Uterus (tissue), 3 donors: ENCODE measurements at regions not wholly inside any gene's neighbourhood (a gene's known extent, or its start where the extent isn't known, plus 50 kb on each side); places are given as distances from the start of the nearest gene placed in this dataset.

ENCODE experiments used
- DNase-seq, 2 donors: peaks; one replicate each; pipeline ENCODE4 v3.0.0-alpha.2; 2019 to 2020
- H3K27ac ChIP-seq, 2 donors: fragments of 200-600 bp; sonication (generic); 1 replicate in 1 of 2; 2 replicates in 1 of 2; pipeline ENCODE4 v1.5.1; 2016 to 2018
- H3K27me3 ChIP-seq, 2 donors: fragments of 200-600 bp; sonication (generic); one replicate each; pipeline ENCODE4 v1.5.1; 2018 to 2019; ENCODE audit warnings: control low read depth in 1 of 2
- H3K36me3 ChIP-seq, 2 donors: fragments of 200-600 bp; sonication (generic); one replicate each; pipeline ENCODE4 v1.5.1; 2019; ENCODE audit warnings: control low read depth in 1 of 2
- H3K4me1 ChIP-seq, 2 donors: fragments of 200-600 bp; sonication (generic); one replicate each; pipeline ENCODE4 v1.5.1; 2018 to 2019; ENCODE audit warnings: control low read depth in 1 of 2
- H3K4me3 ChIP-seq, 2 donors: fragments of 200-600 bp; sonication (generic); 1 replicate in 1 of 2; 2 replicates in 1 of 2; pipeline ENCODE4 v1.5.1; 2018 to 2019; ENCODE audit warnings: mild to moderate bottlenecking in 1 of 2
- H3K9me3 ChIP-seq, 2 donors: fragments of 200-600 bp; sonication (generic); one replicate each; pipeline ENCODE4 v1.5.1; 2019; ENCODE audit warnings: control low read depth in 1 of 2
- POLR2A ChIP-seq, 2 donors: fragments of 450-650 bp; IDR thresholded peaks; one replicate each; pipeline ENCODE4 v1.6.1; 2016; ENCODE audit warnings: antibody characterized with exemption in 2 of 2, mild to moderate bottlenecking in 1 of 2, moderate library complexity in 1 of 2
- intact Hi-C: fragments of 100-400 bp; cut with DNase I; formaldehyde crosslinking; loops from one replicate; pipeline ENCODE4 v1.15.1; 2023; ENCODE audit warnings: low total_unique reads
- TF ChIP-seq, protein P1 (sequence below), 4 experiments: fragments of 200-600 bp in 2 of 4; fragments of 450-650 bp in 2 of 4; sonication (generic) in 2 of 4; IDR thresholded peaks; one replicate each; pipeline ENCODE4 v1.5.1; 2016 to 2019; ENCODE audit warnings: antibody characterized with exemption in 4 of 4, mild to moderate bottlenecking in 2 of 4, moderate library complexity in 1 of 4
- donor health status: DM: yes; HTN: yes; CAD: no.

DNA sequence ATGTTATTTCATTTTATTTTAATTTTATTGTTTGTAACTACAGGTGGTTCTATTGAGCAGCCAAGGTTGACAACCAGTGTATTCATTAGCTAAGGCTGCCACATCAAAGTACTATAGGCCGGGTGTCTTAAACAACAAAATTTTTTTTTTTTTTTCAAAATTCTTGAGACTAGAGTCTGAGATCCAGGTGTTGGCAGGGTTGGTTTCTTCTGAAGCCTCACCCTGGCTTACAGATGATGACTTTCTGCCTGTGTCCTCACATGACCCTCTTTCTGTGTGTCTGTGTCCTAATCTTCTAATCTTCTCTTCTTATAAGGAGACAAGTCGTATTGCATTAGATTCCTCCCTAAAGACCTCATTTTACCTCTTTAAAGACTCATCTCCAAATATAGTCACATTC lies 208.4 kb downstream of the MANEA start:
- TF ChIP-seq POLR2A (IDR thresholded peaks at IDR 0.05) = no peak
- TF ChIP-seq, protein P1, sequence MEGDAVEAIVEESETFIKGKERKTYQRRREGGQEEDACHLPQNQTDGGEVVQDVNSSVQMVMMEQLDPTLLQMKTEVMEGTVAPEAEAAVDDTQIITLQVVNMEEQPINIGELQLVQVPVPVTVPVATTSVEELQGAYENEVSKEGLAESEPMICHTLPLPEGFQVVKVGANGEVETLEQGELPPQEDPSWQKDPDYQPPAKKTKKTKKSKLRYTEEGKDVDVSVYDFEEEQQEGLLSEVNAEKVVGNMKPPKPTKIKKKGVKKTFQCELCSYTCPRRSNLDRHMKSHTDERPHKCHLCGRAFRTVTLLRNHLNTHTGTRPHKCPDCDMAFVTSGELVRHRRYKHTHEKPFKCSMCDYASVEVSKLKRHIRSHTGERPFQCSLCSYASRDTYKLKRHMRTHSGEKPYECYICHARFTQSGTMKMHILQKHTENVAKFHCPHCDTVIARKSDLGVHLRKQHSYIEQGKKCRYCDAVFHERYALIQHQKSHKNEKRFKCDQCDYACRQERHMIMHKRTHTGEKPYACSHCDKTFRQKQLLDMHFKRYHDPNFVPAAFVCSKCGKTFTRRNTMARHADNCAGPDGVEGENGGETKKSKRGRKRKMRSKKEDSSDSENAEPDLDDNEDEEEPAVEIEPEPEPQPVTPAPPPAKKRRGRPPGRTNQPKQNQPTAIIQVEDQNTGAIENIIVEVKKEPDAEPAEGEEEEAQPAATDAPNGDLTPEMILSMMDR (IDR thresholded peaks at IDR 0.05) = no peak
- intact Hi-C loops = no loop called here
- H3K27ac ChIP-seq = no peak overlapping the region
- H3K4me3 ChIP-seq = no peak overlapping the region
- H3K4me1 ChIP-seq = no peaks in the 10 kb centered on the region
- no peaks in the 10 kb centered on the region for H3K27me3 ChIP-seq
- DNase-seq = no peak
- no peaks in the 10 kb centered on the region for H3K36me3 ChIP-seq
- no peaks in the 10 kb centered on the region for H3K9me3 ChIP-seq

DNA sequence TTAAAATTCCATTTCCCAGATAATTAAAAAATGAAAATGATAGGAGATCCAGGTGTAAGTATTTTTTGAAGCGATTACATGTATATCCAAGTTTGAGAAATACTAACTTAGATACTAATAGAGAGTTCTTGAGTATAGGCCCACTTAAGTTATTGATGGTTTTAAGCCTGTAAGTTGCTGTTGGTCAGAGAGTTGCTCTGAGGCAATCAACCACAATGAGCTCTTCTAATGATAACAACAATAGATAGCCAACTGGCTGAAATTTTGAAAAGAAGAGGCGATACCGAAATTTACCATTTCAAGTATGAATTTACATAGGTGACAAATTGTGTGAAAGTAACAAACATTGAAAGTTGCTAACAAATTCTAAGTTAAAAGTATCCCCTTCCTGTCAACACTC lies 209.5 kb downstream of the MANEA start:
- intact Hi-C loops = no loop called here
- DNase-seq = no peak
- Histone ChIP-seq H3K9me3 (no peaks in the 10 kb centered on the region), H3K27ac (no peak overlapping the region), H3K4me3 (no peak overlapping the region), H3K36me3 (no peaks in the 10 kb centered on the region), H3K27me3 (no peaks in the 10 kb centered on the region), H3K4me1 (no peaks in the 10 kb centered on the region)
- TF ChIP-seq, protein P1 (IDR thresholded peaks at IDR 0.05) = no peak

DNA sequence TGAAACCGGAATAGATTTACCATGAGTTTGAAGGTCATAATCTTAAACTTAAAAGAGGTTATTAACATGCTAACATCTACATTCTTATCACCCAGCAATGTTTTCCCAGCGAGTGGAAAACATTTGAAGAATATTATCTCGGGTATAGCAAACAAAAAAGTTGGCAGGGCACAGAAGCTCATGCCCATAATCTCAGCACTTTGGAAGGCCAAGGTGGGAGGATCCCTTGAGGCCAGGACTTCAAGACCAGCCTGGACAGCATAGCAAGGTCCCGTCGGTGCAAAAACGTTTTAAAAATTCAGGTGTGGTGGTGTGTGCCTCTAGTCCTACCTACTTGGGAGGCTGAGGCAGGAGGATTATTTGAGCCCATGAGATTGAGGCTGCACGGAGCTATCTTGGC lies 213.5 kb downstream of the MANEA start:
- DNase-seq = no peak
- no peaks in the 10 kb centered on the region for H3K4me1 ChIP-seq
- no peak for TF ChIP-seq POLR2A (IDR thresholded peaks at IDR 0.05)
- TF ChIP-seq, protein P1 (IDR thresholded peaks at IDR 0.05) = no peak
- no peaks in the 10 kb centered on the region for H3K36me3 ChIP-seq
- H3K4me3 ChIP-seq = no peak overlapping the region
- no peaks in the 10 kb centered on the region for H3K27me3 ChIP-seq
- H3K9me3 ChIP-seq = no peaks in the 10 kb centered on the region
- intact Hi-C loops = no loop called here
- H3K27ac ChIP-seq = no peak overlapping the region

DNA sequence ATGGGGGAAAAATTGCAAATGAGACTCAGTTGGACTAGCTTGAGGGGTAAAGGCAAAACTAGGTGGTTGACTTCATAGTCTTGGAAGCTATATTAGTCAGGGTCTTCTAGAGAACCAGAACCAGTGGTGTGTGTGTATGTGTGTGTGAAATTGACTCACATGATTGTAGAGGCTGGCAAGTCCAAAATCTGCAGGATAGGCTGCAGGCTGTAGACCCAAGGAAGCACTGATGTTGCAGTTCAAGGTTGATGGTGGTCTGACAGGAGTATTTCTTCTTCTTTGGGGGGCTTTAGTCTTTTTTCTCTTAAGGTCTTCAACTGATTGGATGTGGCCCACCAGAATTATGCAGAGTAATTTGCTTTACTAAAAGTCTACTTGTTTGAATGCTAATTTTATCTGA lies 217.4 kb downstream of the MANEA start:
- Histone ChIP-seq H3K27me3 (no peaks in the 10 kb centered on the region), H3K4me3 (no peak overlapping the region), H3K27ac (no peak overlapping the region), H3K4me1 (no peaks in the 10 kb centered on the region), H3K36me3 (no peaks in the 10 kb centered on the region), H3K9me3 (no peaks in the 10 kb centered on the region)
- intact Hi-C loops = no loop called here
- no peak for DNase-seq
- TF ChIP-seq POLR2A (IDR thresholded peaks at IDR 0.05) = no peak
- TF ChIP-seq, protein P1 (IDR thresholded peaks at IDR 0.05) = no peak

DNA sequence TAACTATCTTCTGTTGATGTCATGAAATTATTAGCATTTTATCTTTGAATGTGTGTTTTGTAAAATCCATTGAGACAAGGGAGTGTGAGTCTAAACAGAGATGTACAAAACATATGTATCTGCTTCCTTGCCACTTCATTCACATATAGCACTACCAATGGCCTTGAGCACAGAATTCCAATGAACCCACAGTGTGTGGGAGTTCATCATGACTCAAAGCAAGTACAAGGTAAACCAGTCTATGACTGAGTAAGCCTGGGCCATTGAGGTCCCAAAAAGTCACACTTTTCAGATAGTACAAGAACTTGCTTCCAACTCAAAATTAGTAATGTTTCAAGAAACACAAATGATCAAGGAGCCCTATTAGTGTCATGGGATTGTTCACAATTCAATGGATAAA lies 218.6 kb downstream of the MANEA start:
- Histone ChIP-seq H3K36me3 (no peaks in the 10 kb centered on the region), H3K4me3 (no peak overlapping the region), H3K27ac (no peak overlapping the region), H3K27me3 (no peaks in the 10 kb centered on the region), H3K4me1 (no peaks in the 10 kb centered on the region), H3K9me3 (no peaks in the 10 kb centered on the region)
- no peak for TF ChIP-seq POLR2A (IDR thresholded peaks at IDR 0.05)
- TF ChIP-seq, protein P1 (IDR thresholded peaks at IDR 0.05) = no peak
- no peak for DNase-seq
- intact Hi-C loops = no loop called here
